ENCODE measurements at regions not wholly inside any gene's neighbourhood (a gene's known extent, or its start where the extent isn't known, plus 50 kb on each side); places are given as distances from the start of the nearest gene placed in this dataset.

- Histone ChIP-seq H3F3A (ENCODE audit: insufficient read depth, low read length) (no peaks in the 10 kb centered on the region), H3K79me2 (ENCODE audit: low read length) (no peaks in the 10 kb centered on the region), H3K9ac (ENCODE audit: low read length) (no peak overlapping the region), H3K4me3 (ENCODE audit: low read length) (no peak overlapping the region), H3K4me1 (ENCODE audit: low read length) (no peaks in the 10 kb centered on the region), H2AFZ (ENCODE audit: low read length) (no peak overlapping the region), H3K9me3 (replicated peaks; ENCODE audit: insufficient read depth, low read length) (no peaks in the 10 kb centered on the region), H3K9me2 (replicated peaks; ENCODE audit: insufficient read depth, low read length) (no peaks in the 10 kb centered on the region), H3K27ac (ENCODE audit: low read length) (no peak overlapping the region), H4K20me1 (ENCODE audit: insufficient read depth, low read length) (no peaks in the 10 kb centered on the region), H3K27me3 (replicated peaks; ENCODE audit: insufficient read depth, low read length) (no peaks in the 10 kb centered on the region), H3K36me3 (replicated peaks; ENCODE audit: insufficient read depth, low read length) (no peaks in the 10 kb centered on the region), H3K4me2 (ENCODE audit: low read depth, low read length) (no peak overlapping the region)
- TF ChIP-seq CTCF (IDR thresholded peaks at IDR 0.05; ENCODE audit: low read length) (no peak), EZH2phosphoT487 (IDR thresholded peaks at IDR 0.05; ENCODE audit: low read length) (no peak), EZH2 (optimal IDR thresholded peaks at IDR 0.05; ENCODE audit: low read depth, low read length) (no peak)
- DNase-seq: no peak
Measured at GRCh38 chr9:21687351-21687750, 115.1 kb upstream of the MTAP start.

GRCh38 chr9:21688108-21689102 is 114.0 kb upstream of the MTAP start:
- Histone ChIP-seq H4K20me1 (ENCODE audit: insufficient read depth, low read length) (no peaks in the 10 kb centered on the region), H2AFZ (ENCODE audit: low read length) (no peak overlapping the region), H3K9me2 (replicated peaks; ENCODE audit: insufficient read depth, low read length) (no peaks in the 10 kb centered on the region), H3K4me1 (ENCODE audit: low read length) (no peaks in the 10 kb centered on the region), H3K27ac (ENCODE audit: low read length) (no peak overlapping the region), H3F3A (ENCODE audit: insufficient read depth, low read length) (no peaks in the 10 kb centered on the region), H3K79me2 (ENCODE audit: low read length) (no peaks in the 10 kb centered on the region), H3K9ac (ENCODE audit: low read length) (no peak overlapping the region), H3K9me3 (replicated peaks; ENCODE audit: insufficient read depth, low read length) (no peaks in the 10 kb centered on the region), H3K27me3 (replicated peaks; ENCODE audit: insufficient read depth, low read length) (no peaks in the 10 kb centered on the region), H3K4me2 (ENCODE audit: low read depth, low read length) (no peak overlapping the region), H3K36me3 (replicated peaks; ENCODE audit: insufficient read depth, low read length) (no peaks in the 10 kb centered on the region), H3K4me3 (ENCODE audit: low read length) (no peak overlapping the region)
- TF ChIP-seq EZH2 (optimal IDR thresholded peaks at IDR 0.05; ENCODE audit: low read depth, low read length) (no peak), EZH2phosphoT487 (IDR thresholded peaks at IDR 0.05; ENCODE audit: low read length) (no peak), CTCF (IDR thresholded peaks at IDR 0.05; ENCODE audit: low read length) (no peak)
- DNase-seq: no peak

- Histone ChIP-seq H4K20me1 (ENCODE audit: insufficient read depth, low read length) (no peaks in the 10 kb centered on the region), H3K9ac (ENCODE audit: low read length) (no peak overlapping the region), H3K79me2 (ENCODE audit: low read length) (no peaks in the 10 kb centered on the region), H3K27me3 (replicated peaks; ENCODE audit: insufficient read depth, low read length) (no peaks in the 10 kb centered on the region), H3K4me1 (ENCODE audit: low read length) (no peaks in the 10 kb centered on the region), H3F3A (ENCODE audit: insufficient read depth, low read length) (no peaks in the 10 kb centered on the region), H3K9me3 (replicated peaks; ENCODE audit: insufficient read depth, low read length) (no peaks in the 10 kb centered on the region), H2AFZ (ENCODE audit: low read length) (no peak overlapping the region), H3K36me3 (replicated peaks; ENCODE audit: insufficient read depth, low read length) (no peaks in the 10 kb centered on the region), H3K4me3 (ENCODE audit: low read length) (no peak overlapping the region), H3K27ac (ENCODE audit: low read length) (no peak overlapping the region), H3K9me2 (replicated peaks; ENCODE audit: insufficient read depth, low read length) (no peaks in the 10 kb centered on the region), H3K4me2 (ENCODE audit: low read depth, low read length) (no peak overlapping the region)
- no peak for DNase-seq
- TF ChIP-seq CTCF (IDR thresholded peaks at IDR 0.05; ENCODE audit: low read length): no peak
Measured at GRCh38 chr9:21689854-21690253, 112.6 kb upstream of the MTAP start.

All from MM.1S (cell line).